SK-N-MC (cell line): ENCODE measurements at regions not wholly inside any gene's neighbourhood (a gene's known extent, or its start where the extent isn't known, plus 50 kb on each side); places are given as distances from the start of the nearest gene placed in this dataset.

Experiments used
- EZH2 ChIP-seq: fragments of 200-600 bp; sonication (generic); IDR thresholded peaks from one replicate; pipeline ENCODE4 v1.6.1; 2017; ENCODE audit warnings: antibody characterized with exemption
- FOXP2 ChIP-seq: optimal IDR thresholded peaks from 2 replicates; pipeline ENCODE3; 2011; ENCODE audit warnings: mild to moderate bottlenecking, moderate library complexity; ENCODE audit not compliant: insufficient read depth; ENCODE audit errors: extremely low read length, control extremely low read depth
- POLR2AphosphoS5 ChIP-seq: IDR thresholded peaks from 2 replicates; pipeline ENCODE4 v1.6.1; 2012; ENCODE audit warnings: mild to moderate bottlenecking, low read depth, low read length, borderline replicate concordance

GRCh38 chr2:17355608-17356329, 162.5 kb downstream of the RAD51AP2 start:
- TF ChIP-seq POLR2AphosphoS5 (no peak), EZH2 (no peak), FOXP2 (no peak)
